Choroid plexus epithelial cell (primary cell): ENCODE measurements at regions not wholly inside any gene's neighbourhood (a gene's known extent, or its start where the extent isn't known, plus 50 kb on each side); places are given as distances from the start of the nearest gene placed in this dataset.
"Not testable (repeated sequence)": the region's sequence is repeated elsewhere in the genome, so short reads cannot be mapped to it uniquely, and the experiment has no call there.

Experiments used
- DNase-seq: peaks from one replicate; pipeline ENCODE4 v3.0.0-alpha.2; 2010; ENCODE audit warnings: low read depth
- H3K4me3 ChIP-seq: 2 replicates; pipeline ENCODE4 v1.5.1; 2011; ENCODE audit warnings: low read depth, mild to moderate bottlenecking, control low read depth, low read length, moderate library complexity
- CTCF ChIP-seq: conservative IDR thresholded peaks from 2 replicates; pipeline ENCODE4 v1.5.1; 2011; ENCODE audit warnings: low read depth, mild to moderate bottlenecking, control low read depth, inconsistent platforms, low read length, moderate library complexity

- no peak for TF ChIP-seq CTCF
- no peak overlapping the region for H3K4me3 ChIP-seq
Measured at GRCh38 chr6:19605624-19606023, 231.5 kb upstream of the ID4 start.

GRCh38 chr6:19608546-19608945 is 228.6 kb upstream of the ID4 start:
- no peak for TF ChIP-seq CTCF
- no peak overlapping the region for H3K4me3 ChIP-seq
- DNase-seq, result no peak

More at GRCh38 chr6:19605624-19606023, 231.5 kb upstream of the ID4 start:
- no peak for DNase-seq

GRCh38 chr6:19609972-19610641 is 227.1 kb upstream of the ID4 start:
- DNase-seq, result no peak
- H3K4me3 ChIP-seq, result no peak overlapping the region
- no peak for TF ChIP-seq CTCF

- DNase-seq, H3K4me3 ChIP-seq: not testable (repeated sequence)
Measured at GRCh38 chr6:19612672-19613466, 224.3 kb upstream of the ID4 start.

DNA sequence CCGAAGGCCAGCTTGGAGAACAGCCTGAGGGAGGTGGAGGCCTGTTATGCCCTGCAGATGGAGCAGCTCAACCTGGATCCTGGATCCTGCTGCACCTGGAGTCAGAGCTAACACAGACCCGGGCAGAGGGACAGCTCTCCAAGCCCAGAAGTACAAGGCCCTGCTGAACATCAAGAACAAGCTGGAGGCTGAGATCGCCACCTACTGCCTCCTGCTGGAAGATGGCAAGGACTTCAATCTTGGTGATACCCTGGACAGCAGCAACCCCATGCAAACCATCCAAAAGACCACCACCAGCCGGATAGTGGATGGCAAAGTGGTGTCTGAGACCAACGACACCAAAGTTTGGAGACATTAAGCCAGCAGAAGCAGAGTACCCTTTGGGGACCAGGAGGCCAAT is 223.5 kb upstream of the ID4 start:
- peak; percentile 17 for TF ChIP-seq CTCF
- peak; percentile 13 for DNase-seq
- H3K4me3 ChIP-seq, result no peak overlapping the region

- no peak overlapping the region for H3K4me3 ChIP-seq
- no peak for TF ChIP-seq CTCF
- DNase-seq, result no peak
Measured at GRCh38 chr6:19616022-19616421, 221.1 kb upstream of the ID4 start.

DNA sequence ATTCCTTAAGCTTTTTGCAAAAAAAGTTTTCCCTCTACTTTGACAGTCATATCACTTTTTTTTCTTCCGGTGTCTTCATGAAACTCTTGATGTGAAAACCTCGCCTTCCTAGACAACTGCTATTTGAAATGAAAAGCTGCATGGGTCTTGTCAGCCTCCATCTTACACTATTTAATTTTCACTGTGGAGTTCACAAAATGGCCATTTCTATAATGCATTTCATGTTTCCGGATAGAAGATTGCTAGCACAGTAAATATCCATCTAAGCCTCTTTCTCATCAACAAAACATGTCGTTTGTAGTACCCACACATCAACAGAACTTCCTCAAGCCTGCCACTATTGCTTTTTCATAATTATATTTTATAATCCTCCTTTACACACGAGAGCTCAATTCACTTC is 204.9 kb upstream of the ID4 start:
- DNase-seq, result no peak
- no peak for TF ChIP-seq CTCF
- H3K4me3 ChIP-seq, result no peak overlapping the region
